HG03066 (cell line): ENCODE measurements at regions not wholly inside any gene's neighbourhood (a gene's known extent, or its start where the extent isn't known, plus 50 kb on each side); places are given as distances from the start of the nearest gene placed in this dataset.

Experiments
- ATAC-seq: cut with Tn5 transposase; IDR thresholded peaks from one replicate; pipeline ENCODE4 v1.9.1; 2021; ENCODE audit warnings: low read depth; ENCODE audit not compliant: unreplicated experiment

- ATAC-seq: no peak
Observed at GRCh38 chr5:63894690-63895089, 67.6 kb downstream of the HTR1A start.

- no peak for ATAC-seq
Observed at GRCh38 chr5:63878788-63879187, 83.5 kb downstream of the HTR1A start.

- ATAC-seq: no peak
Observed at GRCh38 chr5:63877961-63878360, 84.3 kb downstream of the HTR1A start.

- ATAC-seq: no peak
Observed at GRCh38 chr5:63860379-63860778, 101.9 kb downstream of the HTR1A start.

- ATAC-seq: no peak
Observed at GRCh38 chr5:63854076-63854475, 108.2 kb downstream of the HTR1A start.

- no peak for ATAC-seq
Observed at GRCh38 chr5:63843190-63843589, 119.1 kb downstream of the HTR1A start.

GRCh38 chr5:63837437-63837836 lies 124.8 kb downstream of the HTR1A start:
- no peak for ATAC-seq

GRCh38 chr5:63831381-63831780 lies 130.9 kb downstream of the HTR1A start:
- ATAC-seq: no peak

- no peak for ATAC-seq
Observed at GRCh38 chr5:63825984-63826383, 136.3 kb downstream of the HTR1A start.

GRCh38 chr5:63823583-63823982 lies 138.7 kb downstream of the HTR1A start:
- no peak for ATAC-seq

- no peak for ATAC-seq
Observed at GRCh38 chr5:63822614-63823013, 139.6 kb downstream of the HTR1A start.

GRCh38 chr5:63820577-63820976 lies 141.7 kb downstream of the HTR1A start:
- ATAC-seq: no peak

- no peak for ATAC-seq
Observed at GRCh38 chr5:63812693-63813092, 149.6 kb downstream of the HTR1A start.

GRCh38 chr5:63811961-63812360 lies 150.3 kb downstream of the HTR1A start:
- ATAC-seq: no peak

GRCh38 chr5:63811286-63811685 lies 151.0 kb downstream of the HTR1A start:
- no peak for ATAC-seq

- no peak for ATAC-seq
Observed at GRCh38 chr5:63805151-63805550, 157.1 kb downstream of the HTR1A start.

- no peak for ATAC-seq
Observed at GRCh38 chr5:63803165-63803564, 159.1 kb downstream of the HTR1A start.

GRCh38 chr5:63794979-63795378 lies 167.3 kb downstream of the HTR1A start:
- ATAC-seq: no peak

- ATAC-seq: no peak
Observed at GRCh38 chr5:63794296-63794695, 167.9 kb downstream of the HTR1A start.

- ATAC-seq: no peak
Observed at GRCh38 chr5:63774939-63775338, 187.3 kb downstream of the HTR1A start.

- no peak for ATAC-seq
Observed at GRCh38 chr5:63768221-63768620, 194.0 kb downstream of the HTR1A start.

- ATAC-seq: no peak
Observed at GRCh38 chr5:63760965-63761364, 201.3 kb downstream of the HTR1A start.

- ATAC-seq: no peak
Observed at GRCh38 chr5:63743096-63743798, 219.0 kb downstream of the HTR1A start.
